CD14-positive monocyte (primary cell): ENCODE measurements at regions not wholly inside any gene's neighbourhood (a gene's known extent, or its start where the extent isn't known, plus 50 kb on each side); places are given as distances from the start of the nearest gene placed in this dataset.

Source experiments
- DNase-seq, 3 donors: peaks; one replicate each; pipeline ENCODE4 v3.0.0-alpha.2; 2011 to 2022
- H2AFZ ChIP-seq: 2 replicates; pipeline ENCODE4 v1.6.0; 2012; ENCODE audit warnings: mild to moderate bottlenecking, low read depth, low read length, inconsistent platforms; ENCODE audit not compliant: insufficient read depth, poor library complexity, severe bottlenecking
- H3K27ac ChIP-seq, 2 donors: 1 replicate in 1 of 2; 2 replicates in 1 of 2; pipeline ENCODE4 v1.5.1; 2012 to 2013; ENCODE audit warnings: low read length in 2 of 2, control low read depth in 1 of 2, inconsistent platforms in 1 of 2, low read depth in 1 of 2, mild to moderate bottlenecking in 1 of 2
- H3K27me3 ChIP-seq, 2 donors: one replicate each; pipeline versions ENCODE4 v1.6.0 to v1.6.1; 2011 to 2013; ENCODE audit warnings: low read length in 2 of 2; ENCODE audit not compliant: control insufficient read depth in 2 of 2, insufficient read depth in 2 of 2
- H3K36me3 ChIP-seq, 2 donors: replicated peaks in 1 of 2; 1 replicate in 1 of 2; 2 replicates in 1 of 2; pipeline versions ENCODE4 v1.5.1 to v1.6.1; 2012 to 2013; ENCODE audit warnings: low read length in 2 of 2, control low read depth in 1 of 2, inconsistent platforms in 1 of 2, mild to moderate bottlenecking in 1 of 2; ENCODE audit not compliant: insufficient read depth in 2 of 2, control insufficient read depth in 1 of 2
- H3K4me1 ChIP-seq, 2 donors: 1 replicate in 1 of 2; 2 replicates in 1 of 2; pipeline versions ENCODE4 v1.5.1 to v1.6.1; 2012 to 2013; ENCODE audit warnings: low read length in 2 of 2, control low read depth in 1 of 2, inconsistent platforms in 1 of 2, mild to moderate bottlenecking in 1 of 2, moderate library complexity in 1 of 2; ENCODE audit not compliant: insufficient read depth in 2 of 2, control insufficient read depth in 1 of 2
- H3K4me2 ChIP-seq: replicated peaks from 2 replicates; pipeline ENCODE3; 2012; ENCODE audit warnings: low read length, moderate library complexity, mild to moderate bottlenecking; ENCODE audit not compliant: poor library complexity, severe bottlenecking; ENCODE audit errors: extremely low read depth
- H3K4me3 ChIP-seq, 3 experiments: fragments of 200-600 bp in 1 of 3; sonication (generic) in 1 of 3; replicated peaks in 1 of 3; 1 replicate in 2 of 3; 2 replicates in 1 of 3; pipeline ENCODE4 v1.5.1; 2011 to 2013; ENCODE audit warnings: low read length in 3 of 3, mild to moderate bottlenecking in 3 of 3, control low read depth in 2 of 3, low read depth in 2 of 3, inconsistent platforms in 1 of 3, moderate library complexity in 1 of 3
- H3K79me2 ChIP-seq: 2 replicates; pipeline ENCODE4 v1.6.0; 2012; ENCODE audit warnings: mild to moderate bottlenecking, control low read depth, inconsistent platforms, low read length, moderate library complexity; ENCODE audit not compliant: insufficient read depth
- H3K9ac ChIP-seq: 2 replicates; pipeline ENCODE4 v1.6.0; 2017; ENCODE audit warnings: low read length, mild to moderate bottlenecking; ENCODE audit not compliant: insufficient read depth, poor library complexity, severe bottlenecking
- H3K9me3 ChIP-seq, 2 donors: replicated peaks in 1 of 2; 1 replicate in 1 of 2; 2 replicates in 1 of 2; pipeline versions ENCODE4 v1.5.1 to v1.6.1; 2012 to 2013; ENCODE audit warnings: low read length in 2 of 2, control low read depth in 1 of 2; ENCODE audit not compliant: control insufficient read depth in 1 of 2, insufficient read depth in 1 of 2
- H4K20me1 ChIP-seq: 2 replicates; pipeline ENCODE4 v1.6.0; 2012; ENCODE audit warnings: mild to moderate bottlenecking, low read length, control low read depth, moderate library complexity; ENCODE audit not compliant: insufficient read depth
- H3K27ac Mint-ChIP-seq, 7 donors: one replicate each; pipeline ENCODE4 v1.8.0; 2020; ENCODE audit warnings: mild to moderate bottlenecking in 7 of 7, mixed read lengths in 7 of 7, moderate library complexity in 6 of 7, inconsistent platforms in 2 of 7
- H3K27me3 Mint-ChIP-seq, 3 donors: one replicate each; pipeline ENCODE4 v1.8.0; 2021 to 2022; ENCODE audit warnings: low read depth in 3 of 3, mild to moderate bottlenecking in 3 of 3, mixed read lengths in 3 of 3, moderate library complexity in 3 of 3, inconsistent platforms in 1 of 3
- H3K36me3 Mint-ChIP-seq, 2 donors: one replicate each; pipeline ENCODE4 v1.8.0; 2020; ENCODE audit warnings: mixed read lengths in 2 of 2, inconsistent platforms in 1 of 2, mild to moderate bottlenecking in 1 of 2
- H3K4me1 Mint-ChIP-seq: one replicate; pipeline ENCODE4 v1.8.0; 2020; ENCODE audit warnings: mild to moderate bottlenecking, mixed read lengths
- H3K4me3 Mint-ChIP-seq, 2 donors: one replicate each; pipeline ENCODE4 v1.8.0; 2020; ENCODE audit warnings: mild to moderate bottlenecking in 2 of 2, mixed read lengths in 2 of 2, moderate library complexity in 1 of 2
- H3K9me3 Mint-ChIP-seq, 7 donors: one replicate each; pipeline ENCODE4 v1.8.0; 2020 to 2022; ENCODE audit warnings: mixed read lengths in 7 of 7, mild to moderate bottlenecking in 6 of 7, moderate library complexity in 6 of 7, inconsistent platforms in 2 of 7
- CTCF ChIP-seq: fragments of 200-600 bp; IDR thresholded peaks from one replicate; pipeline ENCODE4 v1.8.0; 2022; ENCODE audit warnings: antibody characterized with exemption, mild to moderate bottlenecking
- WGBS: methylation state at CpG from one replicate; pipeline ENCODE4 v1.1.5; 2013; ENCODE audit warnings: missing lambda C conversion rate; ENCODE audit not compliant: insufficient coverage; 5-methylcytosine and 5-hydroxymethylcytosine counted together
- intact Hi-C, 2 donors: fragments of 100-400 bp; cut with micrococcal nuclease; formaldehyde crosslinking; loops; one replicate each; pipeline versions ENCODE4 v1.15.0 to v1.15.1; 2023

- Mint-ChIP-seq H3K9me3 (peaks cover 0 to 9% (median 2%) of the 10 kb centered on the region in 7 donors), H3K4me3 (no peak overlapping the region), H3K4me1 (no peaks in the 10 kb centered on the region), H3K27me3 (peaks cover 0 to 2% (median 0%) of the 10 kb centered on the region in 3 donors), H3K27ac (no peak overlapping the region), H3K36me3 (no peaks in the 10 kb centered on the region)
- H3K9ac ChIP-seq = no peak overlapping the region
- H3K27me3 ChIP-seq = no peaks in the 10 kb centered on the region
- 67% methylated on average over 3 of the region's 6 CpGs for WGBS
- no peaks in the 10 kb centered on the region for H3K79me2 ChIP-seq
- no peaks in the 10 kb centered on the region for H3K4me1 ChIP-seq
- no peak overlapping the region for H3K27ac ChIP-seq
- no peak overlapping the region for H3K4me2 ChIP-seq
- TF ChIP-seq CTCF = no peak
- intact Hi-C loops = no loop called here
- no peak overlapping the region for H2AFZ ChIP-seq
- DNase-seq = no peak
- H3K9me3 ChIP-seq = no peaks in the 10 kb centered on the region
- H3K36me3 ChIP-seq = no peaks in the 10 kb centered on the region
- no peak overlapping the region for H3K4me3 ChIP-seq
- H4K20me1 ChIP-seq = no peaks in the 10 kb centered on the region
Measured at GRCh38 chr4:45596379-45597101, 527.3 kb downstream of the GABRG1 start.

- Histone ChIP-seq H4K20me1 (no peaks in the 10 kb centered on the region), H2AFZ (no peak overlapping the region), H3K9me3 (peaks cover 9% of the 10 kb centered on the region in 2 donors), H3K4me3 (no peak overlapping the region), H3K79me2 (no peaks in the 10 kb centered on the region), H3K9ac (no peak overlapping the region), H3K36me3 (no peaks in the 10 kb centered on the region), H3K4me1 (no peaks in the 10 kb centered on the region), H3K4me2 (no peak overlapping the region), H3K27ac (no peak overlapping the region), H3K27me3 (no peaks in the 10 kb centered on the region)
- Mint-ChIP-seq H3K9me3 (peaks cover 0 to 11% (median 7%) of the 10 kb centered on the region in 7 donors), H3K27me3 (no peaks in the 10 kb centered on the region), H3K4me1 (no peaks in the 10 kb centered on the region), H3K4me3 (no peak overlapping the region), H3K36me3 (no peaks in the 10 kb centered on the region), H3K27ac (no peak overlapping the region)
- no peak for TF ChIP-seq CTCF
- intact Hi-C loops = no loop called here
- WGBS = no CpG with 5 or more reads among the region's 3 CpGs
- DNase-seq = no peak
Measured at GRCh38 chr4:45580334-45580733, 543.5 kb downstream of the GABRG1 start.
